Neural cell (in vitro differentiated cells): ENCODE measurements at regions not wholly inside any gene's neighbourhood (a gene's known extent, or its start where the extent isn't known, plus 50 kb on each side); places are given as distances from the start of the nearest gene placed in this dataset.

Experiments used
- CTCF ChIP-seq: fragments of 450-650 bp; IDR thresholded peaks from 2 replicates; pipeline ENCODE4 v1.5.1; 2014; ENCODE audit warnings: antibody characterized with exemption, mild to moderate bottlenecking, moderate library complexity; ENCODE audit not compliant: poor library complexity, severe bottlenecking
- EP300 ChIP-seq: fragments of 450-650 bp; conservative IDR thresholded peaks from 2 replicates; pipeline ENCODE4 v1.6.1; 2014; ENCODE audit warnings: antibody characterized with exemption, mild to moderate bottlenecking, moderate library complexity; ENCODE audit not compliant: poor library complexity, severe bottlenecking
- EZH2 ChIP-seq: fragments of 200-600, 300-800 bp; shearing (Covaris generic), sonication (generic); IDR thresholded peaks from 2 replicates; pipeline ENCODE4 v1.6.1; 2014; ENCODE audit warnings: antibody characterized with exemption, low read length, borderline replicate concordance, mild to moderate bottlenecking; ENCODE audit not compliant: insufficient read depth, poor library complexity, severe bottlenecking
- MXI1 ChIP-seq: fragments of 450-650 bp; conservative IDR thresholded peaks from 2 replicates; pipeline ENCODE4 v1.6.1; 2014; ENCODE audit warnings: antibody characterized with exemption, mild to moderate bottlenecking; ENCODE audit not compliant: poor library complexity, severe bottlenecking
- POLR2AphosphoS5 ChIP-seq: IDR thresholded peaks from 2 replicates; pipeline ENCODE4 v1.6.1; 2012
- RAD21 ChIP-seq: fragments of 450-650 bp; conservative IDR thresholded peaks from 2 replicates; pipeline ENCODE4 v1.6.1; 2014; ENCODE audit warnings: antibody characterized with exemption, mild to moderate bottlenecking, moderate library complexity
- SMC3 ChIP-seq: fragments of 450-650 bp; conservative IDR thresholded peaks from 2 replicates; pipeline ENCODE4 v1.6.1; 2014; ENCODE audit warnings: antibody characterized with exemption, mild to moderate bottlenecking, moderate library complexity; ENCODE audit not compliant: poor library complexity
- TAF1 ChIP-seq: IDR thresholded peaks from 2 replicates; pipeline ENCODE4 v1.6.1; 2012; ENCODE audit warnings: low read depth

- TF ChIP-seq CTCF, result no peak
- no peak for TF ChIP-seq EZH2
- TF ChIP-seq TAF1, result no peak
- TF ChIP-seq SMC3, result no peak
- TF ChIP-seq EP300, result no peak
- no peak for TF ChIP-seq RAD21
- TF ChIP-seq POLR2AphosphoS5, result no peak
- no peak for TF ChIP-seq MXI1
These were observed 252.3 kb upstream of the ARRDC4 start for GRCh38 chr15:97708252-97708651.
